Omental fat pad (tissue), 3 donors: ENCODE measurements at regions not wholly inside any gene's neighbourhood (a gene's known extent, or its start where the extent isn't known, plus 50 kb on each side); places are given as distances from the start of the nearest gene placed in this dataset.

Experiments
- ATAC-seq: fragments of 150-250 bp; one replicate; pipeline ENCODE4 v1.9.1; 2016; ENCODE audit warnings: mild to moderate bottlenecking, moderate library complexity; ENCODE audit not compliant: low FRiP score
- DNase-seq: peaks from one replicate; pipeline ENCODE4 v3.0.0-alpha.2; 2019; ENCODE audit warnings: low spot score
- CTCF ChIP-seq, 3 donors: fragments of 450-650 bp; IDR thresholded peaks; one replicate each; pipeline ENCODE4 v1.5.1; 2016 to 2017; ENCODE audit warnings: antibody characterized with exemption in 3 of 3, mild to moderate bottlenecking in 3 of 3, moderate library complexity in 2 of 3

- no peak for ATAC-seq
- TF ChIP-seq CTCF (IDR thresholded peaks at IDR 0.05), result no peak
- DNase-seq, result no peak
Measured at GRCh38 chr6:45830441-45831139, 185.1 kb downstream of the CLIC5 start.

- TF ChIP-seq CTCF (IDR thresholded peaks at IDR 0.05), result no peak
- no peak for ATAC-seq
- no peak for DNase-seq
Measured at GRCh38 chr6:45829873-45830272, 185.8 kb downstream of the CLIC5 start.

- DNase-seq (no peak), ATAC-seq (no peak)
- TF ChIP-seq CTCF (IDR thresholded peaks at IDR 0.05), result no peak
Measured at GRCh38 chr6:45827952-45828530, 187.6 kb downstream of the CLIC5 start.

GRCh38 chr6:45822873-45823272, 192.8 kb downstream of the CLIC5 start:
- DNase-seq (no peak), ATAC-seq (no peak)
- TF ChIP-seq CTCF (IDR thresholded peaks at IDR 0.05), result no peak

GRCh38 chr6:45822246-45822812, 193.3 kb downstream of the CLIC5 start:
- DNase-seq (no peak), ATAC-seq (no peak)
- no peak for TF ChIP-seq CTCF (IDR thresholded peaks at IDR 0.05)

- no peak for TF ChIP-seq CTCF (IDR thresholded peaks at IDR 0.05)
- no peak for DNase-seq
- ATAC-seq, result no peak
Measured at GRCh38 chr6:45818655-45819054, 197.0 kb downstream of the CLIC5 start.
